ENCODE measurements at regions not wholly inside any gene's neighbourhood (a gene's known extent, or its start where the extent isn't known, plus 50 kb on each side); places are given as distances from the start of the nearest gene placed in this dataset.

DNA sequence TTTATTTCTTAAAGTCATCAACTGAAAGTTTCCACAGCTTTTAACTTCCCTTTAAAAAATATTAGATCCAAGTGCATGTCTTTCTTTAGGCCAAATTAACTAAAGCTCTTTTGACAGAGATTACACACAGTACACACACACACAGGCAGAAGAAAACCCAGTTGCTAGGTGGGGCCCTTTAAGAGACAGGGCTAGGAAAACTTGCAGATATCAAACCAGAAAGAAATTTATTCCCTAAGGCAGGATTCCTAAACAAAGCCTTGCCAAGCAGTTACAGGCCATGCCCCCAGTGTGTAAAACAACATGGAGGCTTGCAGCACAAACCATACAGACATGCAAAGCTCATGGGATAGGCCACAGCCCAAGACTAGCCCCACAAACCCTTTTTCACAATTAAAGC, 123.4 kb downstream of the FSCB start:
- Mint-ChIP-seq H3K4me1 (ENCODE audit: low read depth) (peaks cover 2% of the 10 kb centered on the region), H3K36me3 (ENCODE audit: insufficient read depth) (no peaks in the 10 kb centered on the region), H3K27ac (peak overlapping the region; percentile 45), H3K9me3 (ENCODE audit: low read depth) (no peaks in the 10 kb centered on the region), H3K4me3 (ENCODE audit: low read depth) (no peak overlapping the region), H3K27me3 (no peaks in the 10 kb centered on the region)
- DNase-seq (ENCODE audit: low spot score, unreplicated experiment), result no peak
- TF ChIP-seq CTCF (IDR thresholded peaks at IDR 0.05; ENCODE audit: unreplicated experiment), result no peak

GRCh38 chr14:44379292-44379977, 127.6 kb downstream of the FSCB start:
- H3K27me3 Mint-ChIP-seq, result no peaks in the 10 kb centered on the region
- H3K27ac Mint-ChIP-seq, result no peak overlapping the region
- H3K4me3 Mint-ChIP-seq (ENCODE audit: low read depth), result no peak overlapping the region
- no peak for TF ChIP-seq CTCF (IDR thresholded peaks at IDR 0.05; ENCODE audit: unreplicated experiment)
- H3K36me3 Mint-ChIP-seq (ENCODE audit: insufficient read depth), result peaks cover 5% of the 10 kb centered on the region
- H3K4me1 Mint-ChIP-seq (ENCODE audit: low read depth), result peaks cover 2% of the 10 kb centered on the region
- H3K9me3 Mint-ChIP-seq (ENCODE audit: low read depth), result peaks cover 28% of the 10 kb centered on the region
- no peak for DNase-seq (ENCODE audit: low spot score, unreplicated experiment)

DNA sequence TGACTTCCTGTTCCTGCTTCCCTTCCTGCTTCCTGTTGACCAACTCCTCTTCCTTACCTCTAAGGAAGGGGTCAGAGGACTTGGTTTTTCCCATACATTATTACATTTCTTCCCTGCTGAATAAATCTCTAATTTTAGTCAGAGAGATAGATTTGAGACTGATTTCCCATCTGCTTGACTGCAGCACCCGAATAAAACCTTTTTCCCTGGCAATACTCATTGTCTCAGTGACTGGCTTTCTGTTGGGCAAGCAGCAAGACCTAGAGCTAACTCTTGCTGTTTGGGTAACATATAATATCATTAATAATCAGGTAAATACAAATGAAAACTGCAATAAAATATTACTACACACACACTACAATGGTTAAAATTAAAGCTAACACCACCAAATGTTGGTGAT, 132.2 kb downstream of the FSCB start:
- Mint-ChIP-seq H3K4me1 (ENCODE audit: low read depth) (no peaks in the 10 kb centered on the region), H3K27me3 (no peaks in the 10 kb centered on the region), H3K9me3 (ENCODE audit: low read depth) (peaks cover 34% of the 10 kb centered on the region), H3K36me3 (ENCODE audit: insufficient read depth) (peaks cover 5% of the 10 kb centered on the region), H3K4me3 (ENCODE audit: low read depth) (no peak overlapping the region), H3K27ac (no peak overlapping the region)
- DNase-seq (ENCODE audit: low spot score, unreplicated experiment), result no peak
- no peak for TF ChIP-seq CTCF (IDR thresholded peaks at IDR 0.05; ENCODE audit: unreplicated experiment)

GRCh38 chr14:44372807-44373489, 134.1 kb downstream of the FSCB start:
- Mint-ChIP-seq H3K4me3 (ENCODE audit: low read depth) (no peak overlapping the region), H3K27ac (no peak overlapping the region), H3K36me3 (ENCODE audit: insufficient read depth) (peaks cover 5% of the 10 kb centered on the region), H3K9me3 (ENCODE audit: low read depth) (peaks cover 34% of the 10 kb centered on the region), H3K4me1 (ENCODE audit: low read depth) (no peaks in the 10 kb centered on the region), H3K27me3 (no peaks in the 10 kb centered on the region)
- no peak for TF ChIP-seq CTCF (IDR thresholded peaks at IDR 0.05; ENCODE audit: unreplicated experiment)
- no peak for DNase-seq (ENCODE audit: low spot score, unreplicated experiment)

DNA sequence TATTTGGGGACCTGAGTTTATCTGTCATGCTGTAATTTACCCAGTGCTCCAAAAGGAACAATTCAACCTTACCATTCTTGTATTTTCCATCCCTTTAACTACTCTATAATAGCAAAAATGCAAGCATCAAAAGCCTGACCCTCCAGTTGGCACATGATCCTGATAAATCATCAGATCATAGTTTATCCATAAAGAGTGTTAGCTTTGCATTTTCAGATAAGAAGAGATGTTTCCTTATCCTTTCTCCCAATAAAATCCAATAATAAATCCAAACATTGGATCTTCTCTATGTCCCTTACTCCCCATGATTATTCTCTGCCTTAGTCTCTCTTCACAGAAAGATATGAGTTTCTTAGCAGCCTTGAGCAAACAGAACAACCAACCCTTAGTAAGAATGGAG, 134.9 kb downstream of the FSCB start:
- Mint-ChIP-seq H3K27me3 (no peaks in the 10 kb centered on the region), H3K27ac (no peak overlapping the region), H3K4me1 (ENCODE audit: low read depth) (no peaks in the 10 kb centered on the region), H3K36me3 (ENCODE audit: insufficient read depth) (peaks cover under 1% of the 10 kb centered on the region), H3K4me3 (ENCODE audit: low read depth) (no peak overlapping the region), H3K9me3 (ENCODE audit: low read depth) (peaks cover 27% of the 10 kb centered on the region)
- no peak for TF ChIP-seq CTCF (IDR thresholded peaks at IDR 0.05; ENCODE audit: unreplicated experiment)
- DNase-seq (ENCODE audit: low spot score, unreplicated experiment), result no peak
